ENCODE measurements at regions not wholly inside any gene's neighbourhood (a gene's known extent, or its start where the extent isn't known, plus 50 kb on each side); places are given as distances from the start of the nearest gene placed in this dataset.

DNA sequence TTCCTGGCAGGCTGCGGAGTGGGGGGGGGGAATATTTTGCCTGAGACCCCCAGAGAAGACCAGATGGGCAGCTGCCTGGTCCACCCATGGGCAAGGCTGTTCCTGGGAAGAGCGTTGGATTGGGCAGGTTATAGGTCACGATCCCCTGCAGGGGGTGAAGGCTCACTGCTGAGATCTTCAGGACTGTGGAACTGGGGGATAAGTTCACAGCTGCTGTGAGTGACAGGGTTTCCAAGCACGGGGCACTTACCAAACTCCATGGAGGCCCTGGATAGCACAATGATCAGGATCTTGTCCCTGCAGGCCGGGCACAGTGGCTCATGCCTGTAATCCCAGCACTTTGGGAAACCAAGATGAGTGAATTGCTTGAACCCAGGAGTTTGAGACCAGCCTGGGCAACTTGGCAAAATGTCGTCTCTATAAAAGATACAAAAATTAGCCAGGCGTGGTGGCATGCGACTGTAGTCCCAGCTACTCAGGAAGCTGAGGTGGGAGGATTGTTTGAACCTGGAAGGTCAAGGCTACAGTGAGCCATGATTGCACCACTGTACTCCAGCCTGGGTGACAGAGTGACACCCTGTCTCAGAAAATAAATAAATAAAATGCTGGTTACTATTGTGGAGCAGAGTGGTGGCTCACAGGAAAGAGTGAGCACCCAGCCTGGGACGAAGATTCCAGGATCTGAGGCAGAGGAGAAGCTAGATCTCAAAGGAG, 68.0 kb upstream of the HELT start:
- Histone ChIP-seq H3K36me3 (no peaks in the 10 kb centered on the region), H3K9ac (no peak overlapping the region), H3K9me3 (replicated peaks in 1 of 11) (peaks cover 0 to 5% (median 0%) of the 10 kb centered on the region in 11 experiments; a peak in 3 of 22 replicates), H3K4me3 (no peak overlapping the region), H3K27ac (no peak overlapping the region; a peak in 1 of 22 replicates), H3K27me3 (peaks cover 0 to 5% (median 0%) of the 10 kb centered on the region in 11 experiments; a peak in 1 of 22 replicates), H4K20me1 (no peaks in the 10 kb centered on the region), H3K4me2 (peak overlapping the region in 5 of 11 experiments; percentile 4 to 37 (median 16); a peak in 5 of 22 replicates), H3K4me1 (peaks cover 27 to 46% (median 35%) of the 10 kb centered on the region in 10 experiments)
- TF ChIP-seq Cebpa-rat (IDR thresholded peaks at IDR 0.05): no peak

DNA sequence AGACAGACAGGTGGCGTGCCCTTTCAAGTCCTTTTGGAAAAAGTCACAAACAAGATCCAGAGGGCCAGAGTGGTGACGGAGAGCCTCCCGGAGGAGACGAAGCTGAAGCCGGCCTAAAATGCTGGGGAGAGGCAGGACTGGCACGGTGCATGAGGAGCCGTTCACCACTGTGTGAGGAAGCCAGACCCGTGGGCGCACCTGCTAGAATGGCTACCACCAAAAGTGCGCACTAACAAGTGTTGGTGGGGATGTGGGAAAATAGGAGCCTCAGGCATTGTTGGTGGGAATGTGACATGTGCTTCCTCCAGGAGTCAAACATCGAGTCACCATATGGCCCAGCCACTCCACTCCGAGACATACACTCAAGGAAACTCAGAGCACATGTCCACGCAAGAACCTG, 67.4 kb upstream of the HELT start:
- Histone ChIP-seq H3K4me1 (peaks cover 31 to 53% (median 41%) of the 10 kb centered on the region in 10 experiments), H3K27me3 (peaks cover 0 to 5% (median 0%) of the 10 kb centered on the region in 11 experiments; a peak in 1 of 22 replicates), H3K36me3 (no peaks in the 10 kb centered on the region), H4K20me1 (no peaks in the 10 kb centered on the region), H3K9ac (no peak overlapping the region), H3K9me3 (replicated peaks in 1 of 11) (peaks cover 0 to 5% (median 0%) of the 10 kb centered on the region in 11 experiments; a peak in 3 of 22 replicates), H3K4me2 (peak overlapping the region in 3 of 11 experiments; percentile 5 to 37 (median 16); a peak in 2 of 22 replicates), H3K27ac (no peak overlapping the region; a peak in 1 of 22 replicates), H3K4me3 (no peak overlapping the region)
- TF ChIP-seq Cebpa-rat (IDR thresholded peaks at IDR 0.05): no peak

DNA sequence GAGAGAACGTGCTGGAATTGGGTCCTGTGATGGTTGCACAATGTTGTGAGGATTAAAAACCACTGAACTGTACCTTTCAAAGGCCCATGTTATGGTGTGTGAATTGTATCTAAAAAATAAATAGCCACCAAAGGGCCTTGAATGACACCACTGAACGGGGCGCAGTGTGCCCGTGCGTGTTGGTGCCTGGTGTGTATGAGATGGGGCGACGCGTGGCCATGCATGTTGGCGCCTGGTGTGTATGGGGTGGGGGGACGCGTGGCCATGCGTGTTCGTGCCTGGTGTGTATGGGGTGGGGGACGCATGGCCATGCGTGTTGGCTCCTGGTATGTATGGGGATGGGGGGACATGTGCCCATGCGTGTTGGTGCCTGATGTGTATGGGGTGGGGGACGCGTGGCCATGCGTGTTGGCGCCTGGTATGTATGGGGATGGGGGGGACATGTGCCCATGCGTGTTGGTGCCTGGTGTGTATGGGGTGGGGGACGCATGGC, 66.6 kb upstream of the HELT start:
- no peaks in the 10 kb centered on the region for H4K20me1 ChIP-seq
- TF ChIP-seq Cebpa-rat (IDR thresholded peaks at IDR 0.05): no peak
- peaks cover 0 to 5% (median 0%) of the 10 kb centered on the region in 11 experiments; a peak in 1 of 22 replicates for H3K27me3 ChIP-seq
- H3K9ac ChIP-seq: no peak overlapping the region
- no peaks in the 10 kb centered on the region for H3K36me3 ChIP-seq
- H3K4me2 ChIP-seq: no peak overlapping the region
- peaks cover 32 to 60% (median 49%) of the 10 kb centered on the region in 10 experiments for H3K4me1 ChIP-seq
- H3K9me3 ChIP-seq (replicated peaks in 1 of 11): peaks cover 0 to 5% (median 0%) of the 10 kb centered on the region in 11 experiments; a peak in 3 of 22 replicates
- H3K4me3 ChIP-seq: no peak overlapping the region
- H3K27ac ChIP-seq: no peak overlapping the region

DNA sequence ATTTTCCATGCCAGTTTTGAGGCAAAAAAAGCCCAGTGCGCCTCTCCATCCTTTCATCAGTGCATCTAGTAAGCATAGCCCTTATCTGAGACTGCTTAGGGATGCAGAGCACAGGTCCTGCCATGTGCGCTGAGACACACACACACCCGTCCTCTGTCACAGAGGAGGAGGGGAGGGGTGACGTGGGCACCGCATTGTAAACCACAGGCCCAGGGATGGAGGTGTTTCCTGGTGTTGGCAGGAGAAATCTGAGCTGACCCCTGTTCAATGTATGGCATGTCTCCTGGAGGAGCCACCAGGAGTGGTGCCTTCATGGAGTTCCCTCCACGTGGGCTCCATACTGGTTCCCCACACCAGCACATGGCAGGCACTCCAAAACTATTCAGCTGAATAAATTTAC, 65.8 kb upstream of the HELT start:
- TF ChIP-seq Cebpa-rat (IDR thresholded peaks at IDR 0.05): no peak
- H3K27me3 ChIP-seq: peaks cover 0 to 9% (median 0%) of the 10 kb centered on the region in 11 experiments; a peak in 1 of 22 replicates
- H3K4me1 ChIP-seq: peaks cover 40 to 68% (median 57%) of the 10 kb centered on the region in 10 experiments
- no peaks in the 10 kb centered on the region for H4K20me1 ChIP-seq
- peak overlapping the region in 2 of 11 experiments; percentile 5 to 97; a peak in 3 of 22 replicates for H3K4me2 ChIP-seq
- H3K27ac ChIP-seq: peak overlapping the region in 1 of 11 experiments; percentile 21; a peak in 2 of 22 replicates
- no peak overlapping the region for H3K9ac ChIP-seq
- H3K4me3 ChIP-seq: no peak overlapping the region
- H3K36me3 ChIP-seq: no peaks in the 10 kb centered on the region
- H3K9me3 ChIP-seq (replicated peaks in 1 of 11): peaks cover 0 to 3% (median 0%) of the 10 kb centered on the region in 11 experiments; a peak in 3 of 22 replicates

DNA sequence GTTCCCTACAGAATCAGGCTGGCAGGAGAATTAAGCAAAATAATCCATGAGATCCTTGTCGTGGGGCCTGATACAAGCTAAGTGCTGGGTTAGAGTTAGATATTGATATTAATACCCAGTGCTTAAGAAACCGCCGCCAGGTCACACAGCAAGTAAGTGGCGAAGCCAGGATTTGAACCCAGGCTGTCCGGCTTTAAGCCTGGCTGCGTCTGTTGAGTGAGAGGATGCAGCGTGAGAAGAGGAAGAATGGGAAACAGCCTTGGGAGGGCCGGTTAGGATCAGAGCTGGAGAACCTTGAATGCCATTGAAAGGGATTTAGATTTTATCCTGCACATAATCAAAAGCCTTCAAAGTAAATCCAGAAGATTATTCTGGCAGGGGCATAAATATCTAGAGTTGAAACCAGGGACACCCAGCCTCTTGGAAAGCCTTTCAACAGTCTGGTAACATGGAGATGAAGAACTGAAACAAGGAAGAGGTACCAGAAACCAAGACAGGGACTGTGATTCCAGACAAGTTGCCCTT, 64.8 kb upstream of the HELT start:
- peak overlapping the region in 4 of 11 experiments; percentile 80 to 85 (median 82); a peak in 6 of 22 replicates for H3K27ac ChIP-seq
- peak overlapping the region; percentile 59 to 97 (median 87) for H3K4me2 ChIP-seq
- H3K4me1 ChIP-seq: peaks cover 50 to 78% (median 67%) of the 10 kb centered on the region in 10 experiments

DNA sequence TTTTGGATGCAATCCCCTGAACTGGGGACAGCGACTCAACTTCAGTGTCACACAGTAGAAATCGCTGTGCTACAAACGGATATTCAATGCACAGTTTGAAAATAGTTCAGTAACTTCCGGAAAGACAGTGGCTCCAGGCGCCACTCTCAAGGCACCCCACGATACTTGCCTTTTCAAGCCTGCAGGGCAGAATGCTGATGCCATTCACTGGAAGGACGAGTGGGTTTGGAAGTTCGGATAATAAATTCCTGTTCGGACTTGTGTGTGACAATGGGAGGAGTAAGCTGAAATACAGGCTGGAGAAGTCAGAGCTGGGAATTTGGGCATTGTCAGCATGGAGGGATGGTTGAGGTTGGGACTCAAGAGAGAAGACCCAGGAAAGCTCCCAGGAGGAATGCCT, 64.3 kb upstream of the HELT start:
- Histone ChIP-seq H3K4me2 (peak overlapping the region; percentile 59 to 97 (median 87)), H3K9me3 (replicated peaks in 1 of 11) (no peaks in the 10 kb centered on the region), H3K27me3 (peaks cover 0 to 9% (median 0%) of the 10 kb centered on the region in 11 experiments; a peak in 1 of 22 replicates), H3K4me3 (peak overlapping the region in 4 of 10 experiments; percentile 27 to 50 (median 46); a peak in 4 of 20 replicates), H3K9ac (peak overlapping the region in 5 of 11 experiments; percentile 34 to 76 (median 71); a peak in 9 of 22 replicates), H3K36me3 (no peaks in the 10 kb centered on the region), H3K4me1 (peaks cover 52 to 80% (median 68%) of the 10 kb centered on the region in 10 experiments), H3K27ac (peak overlapping the region in 6 of 11 experiments; percentile 49 to 85 (median 80); a peak in 11 of 22 replicates), H4K20me1 (no peaks in the 10 kb centered on the region)
- no peak for TF ChIP-seq Cebpa-rat (IDR thresholded peaks at IDR 0.05)

More for the DNA sequence above, 64.8 kb upstream of the HELT start:
- TF ChIP-seq Cebpa-rat (IDR thresholded peaks at IDR 0.05): no peak
- no peaks in the 10 kb centered on the region for H3K9me3 ChIP-seq (replicated peaks in 1 of 11)
- no peak overlapping the region for H3K9ac ChIP-seq
- H3K4me3 ChIP-seq: peak overlapping the region in 1 of 10 experiments; percentile 50; a peak in 1 of 20 replicates
- H3K27me3 ChIP-seq: peaks cover 0 to 9% (median 0%) of the 10 kb centered on the region in 11 experiments; a peak in 1 of 22 replicates
- H4K20me1 ChIP-seq: no peaks in the 10 kb centered on the region
- no peaks in the 10 kb centered on the region for H3K36me3 ChIP-seq

DNA sequence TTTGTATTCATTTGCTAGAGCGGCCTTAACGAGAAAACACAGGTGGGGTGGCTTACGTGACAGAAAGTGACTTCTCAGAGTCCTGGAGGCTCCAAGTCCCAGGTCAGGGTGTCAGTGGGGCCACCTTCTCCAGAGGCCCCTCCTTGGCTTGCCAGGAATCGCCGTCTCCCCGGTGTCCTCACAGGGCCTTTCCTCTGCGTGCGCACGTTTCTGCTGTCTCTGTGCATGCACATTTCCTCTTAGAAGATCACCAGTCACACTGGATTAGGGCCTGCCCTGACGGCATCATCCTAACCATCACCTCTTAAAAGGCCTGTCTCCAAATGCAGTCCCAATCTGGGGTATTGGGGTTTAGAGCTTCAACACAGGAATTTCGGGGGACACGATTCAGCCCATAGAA, 63.8 kb upstream of the HELT start:
- H3K4me3 ChIP-seq: peak overlapping the region in 7 of 10 experiments; percentile 5 to 50 (median 39); a peak in 12 of 20 replicates
- peaks cover 0 to 9% (median 0%) of the 10 kb centered on the region in 11 experiments; a peak in 1 of 22 replicates for H3K27me3 ChIP-seq
- peak overlapping the region in 7 of 11 experiments; percentile 26 to 76 (median 70); a peak in 12 of 22 replicates for H3K9ac ChIP-seq
- H4K20me1 ChIP-seq: no peaks in the 10 kb centered on the region
- no peaks in the 10 kb centered on the region for H3K9me3 ChIP-seq (replicated peaks in 1 of 11)
- peak overlapping the region in 7 of 11 experiments; percentile 18 to 85 (median 80); a peak in 12 of 22 replicates for H3K27ac ChIP-seq
- no peaks in the 10 kb centered on the region for H3K36me3 ChIP-seq
- H3K4me2 ChIP-seq: peak overlapping the region; percentile 59 to 97 (median 87)
- no peak for TF ChIP-seq Cebpa-rat (IDR thresholded peaks at IDR 0.05)
- peaks cover 53 to 80% (median 69%) of the 10 kb centered on the region in 10 experiments for H3K4me1 ChIP-seq

DNA sequence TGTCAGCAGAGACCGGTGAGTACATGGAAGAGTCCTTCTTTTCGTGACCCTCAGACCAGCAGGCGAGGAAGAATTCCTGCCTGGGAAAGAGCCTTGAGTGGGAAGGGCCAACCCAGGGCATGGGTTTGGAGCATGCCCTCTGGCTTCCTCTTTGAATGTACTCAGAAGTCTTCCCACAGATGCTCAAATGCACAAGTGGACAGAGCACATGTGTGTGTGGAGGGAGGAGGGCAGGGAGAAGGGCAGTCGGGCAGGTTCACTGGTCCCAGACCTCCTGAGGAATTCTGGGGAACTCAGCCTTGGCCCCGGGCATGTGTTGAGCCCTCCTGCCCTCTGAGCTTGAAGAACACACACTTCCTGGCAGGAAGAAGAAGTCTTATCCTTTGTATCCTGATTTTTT, 63.2 kb upstream of the HELT start:
- no peaks in the 10 kb centered on the region for H3K36me3 ChIP-seq
- peaks cover 58 to 79% (median 74%) of the 10 kb centered on the region in 10 experiments for H3K4me1 ChIP-seq
- no peaks in the 10 kb centered on the region for H4K20me1 ChIP-seq
- peak overlapping the region; percentile 59 to 97 (median 87) for H3K4me2 ChIP-seq
- H3K27me3 ChIP-seq: peaks cover 0 to 9% (median 0%) of the 10 kb centered on the region in 11 experiments; a peak in 1 of 22 replicates
- H3K4me3 ChIP-seq: peak overlapping the region in 6 of 10 experiments; percentile 5 to 50 (median 41); a peak in 9 of 20 replicates
- peak overlapping the region in 6 of 11 experiments; percentile 34 to 76 (median 70); a peak in 11 of 22 replicates for H3K9ac ChIP-seq
- no peaks in the 10 kb centered on the region for H3K9me3 ChIP-seq (replicated peaks in 1 of 11)
- H3K27ac ChIP-seq: peak overlapping the region in 6 of 11 experiments; percentile 49 to 85 (median 80); a peak in 12 of 22 replicates
- no peak for TF ChIP-seq Cebpa-rat (IDR thresholded peaks at IDR 0.05)

Measured in BLaER1 treated with 17β-estradiol and CSF1 and Interleukin-3, amounts not matched to agents 10 nM and 100 nM (cell line).